DMS153 (cell line): ENCODE measurements at regions not wholly inside any gene's neighbourhood (a gene's known extent, or its start where the extent isn't known, plus 50 kb on each side); places are given as distances from the start of the nearest gene placed in this dataset.
A peak's percentile ranks its signal among the peaks of the same experiment; 100 is the strongest.
"Not testable (repeated sequence)": the region's sequence is repeated elsewhere in the genome, so short reads cannot be mapped to it uniquely, and the experiment has no call there.

Experiments used
- DNase-seq: peaks from one replicate; lab custom pipeline; 2025; lab: John Stamatoyannopoulos, UW

- DNase-seq: no peak
Measured at GRCh38 chr4:149986917-149987316, 91.3 kb upstream of the DCLK2 start.

GRCh38 chr4:149987330-149988086 lies 90.7 kb upstream of the DCLK2 start:
- DNase-seq: no peak

- no peak for DNase-seq
Measured at GRCh38 chr4:149988087-149988410, 90.2 kb upstream of the DCLK2 start.

- DNase-seq: no peak
Measured at GRCh38 chr4:149993030-149993429, 85.2 kb upstream of the DCLK2 start.

GRCh38 chr4:149995134-149995756 lies 83.0 kb upstream of the DCLK2 start:
- no peak for DNase-seq

- no peak for DNase-seq
Measured at GRCh38 chr4:149997881-149998421, 80.3 kb upstream of the DCLK2 start.

- no peak for DNase-seq
Measured at GRCh38 chr4:149999485-150000074, 78.7 kb upstream of the DCLK2 start.

GRCh38 chr4:150001815-150002214 lies 76.4 kb upstream of the DCLK2 start:
- DNase-seq: no peak

GRCh38 chr4:150002561-150002960 lies 75.7 kb upstream of the DCLK2 start:
- no peak for DNase-seq

- no peak for DNase-seq
Measured at GRCh38 chr4:150004481-150004880, 73.8 kb upstream of the DCLK2 start.

- DNase-seq: no peak
Measured at GRCh38 chr4:150005537-150005936, 72.7 kb upstream of the DCLK2 start.

GRCh38 chr4:150006197-150006596 lies 72.0 kb upstream of the DCLK2 start:
- no peak for DNase-seq

GRCh38 chr4:150007512-150007911 lies 70.7 kb upstream of the DCLK2 start:
- no peak for DNase-seq

- DNase-seq: no peak
Measured at GRCh38 chr4:150008546-150008945, 69.7 kb upstream of the DCLK2 start.

GRCh38 chr4:150009533-150009932 lies 68.7 kb upstream of the DCLK2 start:
- DNase-seq: no peak

- peak; percentile 31 for DNase-seq
Measured at GRCh38 chr4:150010525-150011126, 67.6 kb upstream of the DCLK2 start.

- no peak for DNase-seq
Measured at GRCh38 chr4:150012851-150013360, 65.3 kb upstream of the DCLK2 start.

GRCh38 chr4:150015910-150016309 lies 62.3 kb upstream of the DCLK2 start:
- not testable (repeated sequence) for DNase-seq

GRCh38 chr4:150016621-150017020 lies 61.6 kb upstream of the DCLK2 start:
- not testable (repeated sequence) for DNase-seq

- no peak for DNase-seq
Measured at GRCh38 chr4:150018257-150018656, 60.0 kb upstream of the DCLK2 start.

- DNase-seq: no peak
Measured at GRCh38 chr4:150021483-150021882, 56.8 kb upstream of the DCLK2 start.

- DNase-seq: no peak
Measured at GRCh38 chr4:150023489-150023888, 54.8 kb upstream of the DCLK2 start.

GRCh38 chr4:150026987-150027386 lies 51.3 kb upstream of the DCLK2 start:
- DNase-seq: not testable (repeated sequence)
